Right lobe of liver (tissue), 6 donors: ENCODE measurements at regions not wholly inside any gene's neighbourhood (a gene's known extent, or its start where the extent isn't known, plus 50 kb on each side); places are given as distances from the start of the nearest gene placed in this dataset.

ENCODE experiments used
- ATAC-seq, 4 donors: fragments of 200-7000 bp; cut with Tn5 transposase; one replicate each; pipeline ENCODE4 v1.9.1; 2020; ENCODE audit warnings: mild to moderate bottlenecking in 4 of 4, moderate library complexity in 4 of 4
- DNase-seq, 3 donors: peaks; one replicate each; pipeline ENCODE4 v3.0.0-alpha.2; 2020
- H3K27ac ChIP-seq, 3 donors: fragments of 200-600 bp; one replicate each; pipeline ENCODE4 v1.8.0; 2022
- H3K27me3 ChIP-seq, 2 donors: fragments of 200-600 bp; one replicate each; pipeline ENCODE4 v1.8.0; 2022
- H3K36me3 ChIP-seq, 4 donors: fragments of 200-600 bp; sonication (generic) in 1 of 4; one replicate each; pipeline versions ENCODE4 v1.5.1 to v1.8.0; 2017 to 2022; ENCODE audit warnings: control low read depth in 1 of 4
- H3K4me1 ChIP-seq, 4 donors: fragments of 200-600 bp; sonication (generic) in 1 of 4; one replicate each; pipeline versions ENCODE4 v1.5.1 to v1.8.0; 2017 to 2022; ENCODE audit warnings: control low read depth in 1 of 4
- H3K4me3 ChIP-seq, 3 donors: fragments of 200-600 bp; one replicate each; pipeline ENCODE4 v1.8.0; 2022
- H3K9me3 ChIP-seq, 4 donors: fragments of 200-600 bp; sonication (generic) in 1 of 4; one replicate each; pipeline versions ENCODE4 v1.5.1 to v1.8.0; 2017 to 2022; ENCODE audit warnings: control low read depth in 1 of 4
- CTCF ChIP-seq, 4 donors: fragments of 200-600 bp in 3 of 4; fragments of 450-650 bp in 1 of 4; IDR thresholded peaks; one replicate each; pipeline versions ENCODE4 v1.5.1 to v1.8.0; 2016 to 2022; ENCODE audit warnings: antibody characterized with exemption in 4 of 4, mild to moderate bottlenecking in 2 of 4
- POLR2A ChIP-seq: fragments of 450-650 bp; IDR thresholded peaks from one replicate; pipeline ENCODE4 v1.6.1; 2017; ENCODE audit warnings: antibody characterized with exemption, mild to moderate bottlenecking
- WGBS: methylation state at CpG from one replicate; pipeline ENCODE4 v1.1.6; 2018; ENCODE audit warnings: low coverage, low lambda C conversion rate; ENCODE audit not compliant: insufficient coverage; ENCODE audit errors: missing lambda C conversion rate; 5-methylcytosine and 5-hydroxymethylcytosine counted together
- intact Hi-C, 2 donors: fragments of 100-400 bp; cut with DNase I; formaldehyde crosslinking; loops; one replicate each; pipeline versions ENCODE4 v1.11.2 to v1.14.1; 2022
- donor health status: DM: no; HTN: yes; CAD: no.
- donor health status: DM: no; HTN: no; CAD: no.
- donor health status: DM: no; HTN: no; CAD: no.
- donor health status: DM: no; HTN: yes; CAD: no.
- donor health status: DM: no; HTN: yes; CAD: no.

- no peaks in the 10 kb centered on the region for H3K27me3 ChIP-seq
- H3K27ac ChIP-seq = no peak overlapping the region
- intact Hi-C loops = no loop called here
- no peaks in the 10 kb centered on the region for H3K36me3 ChIP-seq
- no peaks in the 10 kb centered on the region for H3K4me1 ChIP-seq
- DNase-seq (no peak), ATAC-seq (no peak)
- no peaks in the 10 kb centered on the region for H3K9me3 ChIP-seq
- TF ChIP-seq POLR2A = no peak
- TF ChIP-seq CTCF (IDR thresholded peaks at IDR 0.05) = no peak
- 75% methylated on average over 1 of the region's 5 CpGs for WGBS
- H3K4me3 ChIP-seq = no peak overlapping the region
These were observed 250.7 kb upstream of the POU3F1 start for GRCh38 chr1:38297246-38297645.

DNA sequence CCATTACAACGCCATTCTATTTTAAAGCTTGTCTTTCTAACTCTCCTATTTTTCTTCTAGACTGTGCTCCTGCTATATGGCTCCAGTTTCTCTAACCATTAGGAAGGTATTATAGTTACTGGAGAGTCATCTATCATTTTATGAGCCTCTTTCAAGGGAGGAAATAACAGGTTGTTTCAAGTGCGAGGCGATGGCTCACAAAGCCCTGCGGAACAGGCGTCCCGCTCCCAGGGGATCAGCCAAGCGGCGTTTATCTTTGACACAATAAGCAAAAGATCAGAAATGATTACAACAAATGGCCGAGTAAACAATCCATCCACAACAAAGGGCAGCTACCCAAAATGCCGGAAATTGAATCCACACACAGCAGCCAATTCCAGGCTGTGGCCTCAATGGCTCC is 249.5 kb upstream of the POU3F1 start:
- intact Hi-C loops = no loop called here
- DNase-seq = no peak
- Histone ChIP-seq H3K36me3 (no peaks in the 10 kb centered on the region), H3K27me3 (no peaks in the 10 kb centered on the region), H3K4me1 (no peaks in the 10 kb centered on the region), H3K27ac (no peak overlapping the region), H3K4me3 (no peak overlapping the region), H3K9me3 (no peaks in the 10 kb centered on the region)
- no peak for TF ChIP-seq CTCF (IDR thresholded peaks at IDR 0.05)
- no peak for TF ChIP-seq POLR2A
- 82% methylated on average over 10 of the region's 10 CpGs for WGBS
- ATAC-seq = no peak

- no peak for TF ChIP-seq POLR2A
- ATAC-seq (no peak), DNase-seq (no peak)
- Histone ChIP-seq H3K9me3 (no peaks in the 10 kb centered on the region), H3K36me3 (no peaks in the 10 kb centered on the region), H3K4me1 (no peaks in the 10 kb centered on the region), H3K4me3 (no peak overlapping the region), H3K27ac (no peak overlapping the region), H3K27me3 (no peaks in the 10 kb centered on the region)
- intact Hi-C loops = no loop called here
- 72% methylated on average over 3 of the region's 4 CpGs for WGBS
These were observed 247.0 kb upstream of the POU3F1 start for GRCh38 chr1:38293567-38293966.

GRCh38 chr1:38292969-38293368 is 246.4 kb upstream of the POU3F1 start:
- Histone ChIP-seq H3K9me3 (no peaks in the 10 kb centered on the region), H3K27me3 (no peaks in the 10 kb centered on the region), H3K4me3 (no peak overlapping the region), H3K4me1 (no peaks in the 10 kb centered on the region), H3K27ac (no peak overlapping the region), H3K36me3 (no peaks in the 10 kb centered on the region)
- 77% methylated on average over 3 of the region's 3 CpGs for WGBS
- ATAC-seq (no peak), DNase-seq (no peak)
- TF ChIP-seq CTCF (IDR thresholded peaks at IDR 0.05) (no peak), POLR2A (no peak)
- intact Hi-C loops = no loop called here

- 44% methylated on average over 10 of the region's 26 CpGs for WGBS
- ATAC-seq (peak in 3 of 4 donors; percentile 16 to 35 (median 30)), DNase-seq (no peak)
- Histone ChIP-seq H3K9me3 (no peaks in the 10 kb centered on the region), H3K36me3 (no peaks in the 10 kb centered on the region), H3K4me1 (peaks cover 0 to 9% (median 2%) of the 10 kb centered on the region in 4 donors), H3K27me3 (no peaks in the 10 kb centered on the region), H3K4me3 (no peak overlapping the region), H3K27ac (no peak overlapping the region)
- intact Hi-C loops = no loop called here
- TF ChIP-seq CTCF (IDR thresholded peaks at IDR 0.05) (no peak), POLR2A (no peak)
These were observed 245.4 kb upstream of the POU3F1 start for GRCh38 chr1:38291906-38292521.
